ENCODE measurements at regions not wholly inside any gene's neighbourhood (a gene's known extent, or its start where the extent isn't known, plus 50 kb on each side); places are given as distances from the start of the nearest gene placed in this dataset.
A peak's percentile ranks its signal among the peaks of the same experiment; 100 is the strongest.

- DNase-seq (ENCODE audit: low read depth in 2 of 2) = no peak
Measured at GRCh38 chr3:161555320-161555719, 58.7 kb downstream of the OTOL1 start.

GRCh38 chr3:161556533-161556932 is 59.9 kb downstream of the OTOL1 start:
- no peak for DNase-seq (ENCODE audit: low read depth in 2 of 2)

GRCh38 chr3:161556941-161557340 is 60.3 kb downstream of the OTOL1 start:
- DNase-seq (ENCODE audit: low read depth in 2 of 2) = no peak

- DNase-seq (ENCODE audit: low read depth in 2 of 2) = no peak
Measured at GRCh38 chr3:161557445-161558150, 61.0 kb downstream of the OTOL1 start.

- DNase-seq (ENCODE audit: low read depth in 2 of 2) = no peak
Measured at GRCh38 chr3:161558236-161558635, 61.6 kb downstream of the OTOL1 start.

- DNase-seq (ENCODE audit: low read depth in 2 of 2) = peak; percentile 26 to 32
Measured at GRCh38 chr3:161559177-161559998, 62.8 kb downstream of the OTOL1 start.

GRCh38 chr3:161560008-161560637 is 63.5 kb downstream of the OTOL1 start:
- peak; percentile 36 to 39 for DNase-seq (ENCODE audit: low read depth in 2 of 2)

GRCh38 chr3:161567577-161568361 is 71.2 kb downstream of the OTOL1 start:
- DNase-seq (ENCODE audit: low read depth in 2 of 2) = peak; percentile 80 to 83

- no peak for DNase-seq (ENCODE audit: low read depth in 2 of 2)
Measured at GRCh38 chr3:161568671-161569070, 72.1 kb downstream of the OTOL1 start.

GRCh38 chr3:161571951-161572350 is 75.3 kb downstream of the OTOL1 start:
- DNase-seq (ENCODE audit: low read depth in 2 of 2) = no peak

- no peak for DNase-seq (ENCODE audit: low read depth in 2 of 2)
Measured at GRCh38 chr3:161573136-161573535, 76.5 kb downstream of the OTOL1 start.

GRCh38 chr3:161575901-161576300 is 79.3 kb downstream of the OTOL1 start:
- no peak for DNase-seq (ENCODE audit: low read depth in 2 of 2)

GRCh38 chr3:161576311-161576710 is 79.7 kb downstream of the OTOL1 start:
- DNase-seq (ENCODE audit: low read depth in 2 of 2) = no peak

- no peak for DNase-seq (ENCODE audit: low read depth in 2 of 2)
Measured at GRCh38 chr3:161576714-161577510, 80.3 kb downstream of the OTOL1 start.

GRCh38 chr3:161577662-161578061 is 81.1 kb downstream of the OTOL1 start:
- no peak for DNase-seq (ENCODE audit: low read depth in 2 of 2)

- DNase-seq (ENCODE audit: low read depth in 2 of 2) = no peak
Measured at GRCh38 chr3:161579395-161580126, 83.0 kb downstream of the OTOL1 start.

GRCh38 chr3:161585922-161586321 is 89.3 kb downstream of the OTOL1 start:
- DNase-seq (ENCODE audit: low read depth in 2 of 2) = no peak

- DNase-seq (ENCODE audit: low read depth in 2 of 2) = no peak
Measured at GRCh38 chr3:161586556-161587235, 90.1 kb downstream of the OTOL1 start.

GRCh38 chr3:161598639-161599038 is 102.0 kb downstream of the OTOL1 start:
- DNase-seq (ENCODE audit: low read depth in 2 of 2) = no peak

- no peak for DNase-seq (ENCODE audit: low read depth in 2 of 2)
Measured at GRCh38 chr3:161599697-161600096, 103.1 kb downstream of the OTOL1 start.
